SIG-M5 treated with dmso at 0.1 percent for 504 hours (cell line): ENCODE measurements at regions not wholly inside any gene's neighbourhood (a gene's known extent, or its start where the extent isn't known, plus 50 kb on each side); places are given as distances from the start of the nearest gene placed in this dataset.
A peak's percentile ranks its signal among the peaks of the same experiment; 100 is the strongest.

ENCODE experiments used
- DNase-seq: peaks from one replicate; lab custom pipeline; 2025; ENCODE audit not compliant: unreplicated experiment; lab: John Stamatoyannopoulos, UW

DNA sequence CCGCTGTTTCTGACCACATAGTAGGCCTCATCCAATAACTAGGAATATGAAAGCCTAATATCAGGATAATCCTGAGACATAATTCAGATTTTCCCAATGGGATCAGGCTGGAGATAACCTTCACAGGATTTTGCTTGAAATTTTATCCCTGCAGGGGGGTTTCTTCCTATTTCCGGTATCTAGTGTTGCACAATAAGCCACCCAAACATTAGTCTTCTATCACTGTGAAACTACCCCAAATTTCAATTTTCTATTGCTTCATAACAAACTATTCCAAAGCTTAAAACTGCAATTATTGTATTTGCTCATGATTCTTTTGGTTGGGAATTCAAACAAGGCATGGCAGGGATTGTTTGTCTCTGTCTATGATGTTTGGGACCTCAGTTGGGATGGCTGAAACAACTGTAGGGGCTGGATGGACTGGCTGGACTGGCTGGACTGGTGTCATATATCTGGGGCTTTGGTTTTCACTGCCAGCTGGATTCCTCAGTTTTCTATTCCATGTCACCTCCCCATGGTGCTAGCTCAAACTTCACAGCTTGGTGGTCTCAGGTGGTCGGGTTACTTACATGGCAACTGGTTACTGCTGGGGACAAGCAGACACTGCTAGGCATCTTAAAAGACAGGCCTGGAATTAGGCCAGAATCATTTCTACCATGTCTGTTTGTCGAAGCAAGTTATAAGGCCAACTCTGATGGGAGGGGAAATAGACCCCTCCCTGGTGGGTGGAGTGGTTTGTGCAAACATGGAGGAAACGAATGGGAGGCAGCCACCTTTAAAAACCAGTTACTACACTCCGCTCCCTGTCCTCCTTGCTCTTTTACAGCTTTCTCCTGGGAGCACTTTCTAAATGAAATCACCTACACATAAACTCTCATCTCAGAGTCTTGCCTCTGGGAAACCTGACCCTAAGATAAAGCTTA, 88.2 kb upstream of the STT3B start:
- no peak for DNase-seq

GRCh38 chr3:31445701-31446100, 87.0 kb upstream of the STT3B start:
- peak; percentile 8 for DNase-seq

- DNase-seq = no peak
These were observed 84.5 kb upstream of the STT3B start for GRCh38 chr3:31448035-31448881.

DNA sequence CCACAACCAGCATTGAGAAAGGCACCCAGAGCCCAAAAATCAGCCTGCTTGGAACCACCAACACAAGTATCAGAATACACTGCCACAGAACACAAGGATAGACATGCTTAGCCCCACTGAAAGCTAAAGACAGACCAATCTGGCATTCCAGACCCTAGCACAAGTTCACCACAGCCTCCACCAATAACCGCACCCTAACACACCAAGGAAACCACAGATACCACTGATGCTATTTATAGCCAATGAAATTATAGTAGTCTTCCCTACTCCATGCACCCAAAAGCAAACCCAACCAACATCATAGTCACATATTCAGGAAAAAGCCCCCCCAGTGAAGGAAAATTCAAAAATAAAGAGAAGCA, 83.9 kb upstream of the STT3B start:
- DNase-seq = no peak

- no peak for DNase-seq
These were observed 83.4 kb upstream of the STT3B start for GRCh38 chr3:31449318-31449717.

GRCh38 chr3:31450345-31450744, 82.4 kb upstream of the STT3B start:
- no peak for DNase-seq

GRCh38 chr3:31452495-31453106, 80.1 kb upstream of the STT3B start:
- DNase-seq = no peak

DNA sequence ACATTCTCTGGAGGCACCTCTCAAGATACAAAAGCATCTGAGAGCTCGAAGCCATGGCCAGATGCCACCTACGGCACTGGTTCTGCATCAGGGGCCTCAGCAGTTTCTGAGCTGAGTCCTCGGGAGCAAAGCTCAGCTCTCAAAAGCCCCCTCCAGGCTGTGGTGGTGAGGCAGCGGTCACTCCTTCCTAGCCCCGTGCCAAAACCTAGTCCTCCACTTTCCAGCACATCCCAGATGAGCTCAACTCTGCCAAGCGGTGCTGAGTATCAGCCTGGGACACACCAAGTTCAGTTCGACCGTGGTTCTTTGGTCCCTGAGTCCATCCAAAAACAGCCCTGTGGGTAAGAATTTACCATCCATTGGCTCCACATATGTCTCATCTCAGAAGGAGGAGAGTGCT, 79.3 kb upstream of the STT3B start:
- DNase-seq = no peak

DNA sequence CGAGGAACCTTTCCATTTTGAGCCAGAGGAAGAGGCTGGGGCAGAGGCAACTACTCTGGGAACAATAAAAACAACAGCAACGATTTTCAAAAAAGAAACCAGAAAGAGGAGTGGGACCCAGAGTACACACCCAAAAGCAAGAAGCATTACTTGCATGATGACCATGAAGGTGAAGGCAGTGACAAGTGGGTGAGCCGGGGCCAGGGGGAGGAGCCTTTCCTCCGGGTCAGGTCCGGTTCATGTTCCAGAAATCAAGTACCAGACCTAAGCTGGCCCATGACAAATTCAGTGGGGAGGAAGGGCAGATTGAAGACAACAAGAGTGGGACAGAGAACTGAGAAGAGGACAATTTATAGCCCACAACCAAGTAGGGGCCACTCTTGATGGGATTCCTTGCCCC, 77.2 kb upstream of the STT3B start:
- no peak for DNase-seq

DNA sequence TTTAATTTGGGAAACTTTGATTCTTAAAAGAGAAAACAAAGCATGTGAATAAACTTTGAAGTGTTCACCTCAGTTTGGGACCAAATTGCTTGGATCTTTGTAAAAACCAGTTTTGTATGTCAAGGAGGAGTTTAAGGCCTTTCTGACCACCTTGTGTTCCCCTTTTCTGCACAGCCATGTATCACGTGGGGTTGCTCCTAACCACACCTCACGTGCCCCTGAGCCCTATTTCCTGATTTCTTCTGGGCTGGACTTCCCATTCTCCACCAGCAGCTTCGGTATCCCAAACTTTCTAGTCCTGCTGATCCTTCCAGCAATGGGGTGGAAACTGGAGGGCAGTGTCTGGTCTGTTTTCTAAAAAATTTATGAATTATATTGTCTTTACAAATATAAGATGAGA, 76.4 kb upstream of the STT3B start:
- no peak for DNase-seq

- no peak for DNase-seq
These were observed 71.3 kb upstream of the STT3B start for GRCh38 chr3:31461426-31461825.

DNA sequence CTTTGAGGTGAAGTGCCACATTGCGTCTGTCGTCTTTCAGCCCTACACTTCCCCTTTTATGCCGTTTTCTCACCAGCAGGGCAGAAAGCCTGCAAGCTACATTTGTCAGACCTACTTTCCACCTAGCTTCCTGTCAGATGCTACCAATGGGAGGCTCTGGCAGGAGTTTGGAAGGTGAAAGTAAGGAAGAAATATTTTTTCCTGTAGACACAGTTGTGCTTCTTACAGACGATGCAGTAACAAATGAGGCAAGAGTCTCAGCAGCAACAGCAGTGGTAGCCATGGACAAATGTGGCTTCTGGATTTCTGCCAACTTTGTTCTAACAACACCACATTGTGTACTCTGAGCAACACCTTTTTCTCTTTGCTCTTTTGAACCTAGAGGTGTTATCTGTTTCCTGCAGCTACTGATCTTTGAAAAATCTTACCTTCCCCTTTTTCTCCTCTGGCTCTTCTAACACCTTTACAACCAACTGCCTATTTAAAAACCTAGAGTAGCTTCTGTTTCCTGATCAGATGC, 70.6 kb upstream of the STT3B start:
- DNase-seq = peak; percentile 55

DNA sequence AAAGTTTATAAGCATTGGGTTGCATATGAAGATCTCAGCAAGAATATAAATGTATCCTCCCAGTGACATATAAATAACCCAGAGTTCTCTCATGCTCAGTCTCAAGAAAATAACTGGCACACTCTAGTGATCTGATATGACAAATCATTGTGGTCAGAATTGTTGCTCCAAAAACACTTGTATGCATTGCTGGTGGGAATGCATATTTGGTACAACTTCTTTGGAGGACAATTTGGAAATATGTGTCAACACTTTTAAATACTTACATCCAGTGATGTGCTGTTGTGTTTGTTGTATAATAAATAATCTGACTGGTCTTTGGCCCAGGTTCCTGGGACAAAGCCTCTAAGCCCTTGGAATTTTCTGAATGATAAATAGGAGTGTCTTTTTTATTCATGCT, 66.7 kb upstream of the STT3B start:
- no peak for DNase-seq

DNA sequence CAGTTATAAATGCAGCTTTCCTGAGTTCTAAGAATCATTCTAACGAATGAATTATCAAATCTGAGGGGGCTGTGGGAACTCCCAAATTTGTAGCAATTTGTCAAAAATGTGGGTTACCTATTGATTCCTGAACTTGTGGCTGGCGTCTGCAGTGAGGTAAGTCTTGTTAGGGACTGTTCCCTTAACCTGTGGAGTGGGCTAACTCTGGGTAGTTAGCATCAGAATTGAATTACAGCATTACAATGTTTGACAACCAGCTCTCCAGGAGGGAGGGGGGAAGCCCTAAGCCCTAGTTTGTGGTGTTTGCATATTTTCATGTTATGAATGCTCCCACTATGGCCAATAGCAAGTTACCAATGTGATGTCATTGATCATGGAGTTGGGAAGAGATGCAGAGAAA, 65.9 kb upstream of the STT3B start:
- no peak for DNase-seq

DNA sequence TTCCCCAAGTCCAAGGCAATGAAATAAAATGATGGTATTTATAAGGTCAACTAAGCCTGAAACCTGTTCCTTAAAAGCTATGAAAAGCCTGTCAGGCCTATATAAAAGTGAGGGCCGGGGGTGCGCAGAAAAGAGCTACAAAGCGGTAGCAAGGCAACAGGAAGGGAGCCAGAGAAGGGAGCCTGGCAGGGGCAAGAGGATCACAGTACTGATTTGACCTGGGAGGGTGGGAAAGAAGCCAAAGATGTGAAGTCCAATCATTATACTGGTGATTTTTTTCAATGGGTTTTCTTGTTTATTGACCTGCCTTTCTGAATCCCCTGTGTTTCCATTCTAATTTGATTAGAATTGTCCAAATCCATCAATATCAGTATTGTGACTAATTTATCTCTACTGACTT, 64.3 kb upstream of the STT3B start:
- no peak for DNase-seq

- no peak for DNase-seq
These were observed 63.3 kb upstream of the STT3B start for GRCh38 chr3:31469385-31469784.

- no peak for DNase-seq
These were observed 60.0 kb upstream of the STT3B start for GRCh38 chr3:31472479-31473390.

DNA sequence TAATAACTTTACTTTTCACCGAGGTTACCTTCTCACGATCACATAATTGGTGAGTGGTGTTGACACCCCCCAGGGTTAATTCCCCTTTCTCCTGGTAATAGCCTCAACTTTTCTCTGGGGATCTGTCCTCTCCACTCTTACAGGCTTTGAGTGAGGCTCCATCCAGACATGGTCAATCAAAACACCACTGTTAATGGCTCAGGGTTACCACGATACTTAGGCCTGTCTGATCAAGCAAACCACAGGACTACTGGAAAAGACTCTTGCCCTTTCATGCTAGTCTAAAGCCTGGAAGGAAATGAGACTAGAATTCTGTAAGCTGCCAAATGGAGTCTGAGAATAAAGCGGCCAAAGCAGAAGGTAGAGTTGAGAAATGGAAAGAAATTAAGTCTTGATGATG, 56.5 kb upstream of the STT3B start:
- no peak for DNase-seq

DNA sequence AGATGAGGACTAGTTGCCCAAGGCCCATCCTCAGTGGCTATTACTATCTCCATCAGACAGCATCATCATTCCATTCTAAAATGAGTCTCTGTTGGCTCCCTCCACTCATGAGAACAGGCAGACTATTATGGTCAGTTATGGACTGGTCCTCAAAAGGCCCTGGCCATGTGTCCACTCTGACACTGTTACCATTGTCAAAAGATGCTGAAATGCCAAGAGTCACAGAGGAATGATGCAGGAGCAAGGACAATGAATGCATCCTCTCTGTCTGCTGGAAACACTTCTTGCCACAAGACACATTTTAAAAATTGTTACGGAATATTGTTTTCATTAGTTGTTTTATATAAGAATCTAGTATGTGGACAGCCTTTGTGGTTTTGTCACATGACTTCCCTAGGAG, 53.3 kb upstream of the STT3B start:
- DNase-seq = no peak

DNA sequence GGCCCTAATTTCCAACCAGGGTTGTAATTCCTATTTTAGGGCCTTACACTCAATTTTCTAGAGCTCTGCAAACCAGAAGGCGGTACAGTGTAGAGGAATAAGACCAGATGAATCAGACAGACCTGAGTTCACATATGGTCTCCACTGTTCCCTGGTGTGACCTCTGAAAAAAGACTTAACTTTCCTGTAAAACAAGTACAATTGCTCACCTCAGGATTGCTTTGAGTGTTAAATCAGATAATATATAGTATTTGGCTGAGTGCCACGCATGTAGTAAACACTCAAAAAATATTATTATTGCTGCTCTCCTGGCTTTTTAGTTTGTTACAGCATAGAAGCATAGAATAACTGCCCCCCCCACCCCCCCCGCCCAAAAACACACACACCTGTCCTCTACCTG, 51.0 kb upstream of the STT3B start:
- no peak for DNase-seq
